Stimulated activated CD8-positive, alpha-beta memory T cell treated with anti-CD3 and anti-CD28 coated beads, Interleukin-12 subunit alpha, Interleukin-12 subunit beta, amount 100 ng/mL, for 1 hour (primary cell): ENCODE measurements at regions not wholly inside any gene's neighbourhood (a gene's known extent, or its start where the extent isn't known, plus 50 kb on each side); places are given as distances from the start of the nearest gene placed in this dataset.

ENCODE experiments used
- DNase-seq: peaks from one replicate; pipeline ENCODE4 v3.0.0-alpha.2; 2020; ENCODE audit warnings: low read depth

DNA sequence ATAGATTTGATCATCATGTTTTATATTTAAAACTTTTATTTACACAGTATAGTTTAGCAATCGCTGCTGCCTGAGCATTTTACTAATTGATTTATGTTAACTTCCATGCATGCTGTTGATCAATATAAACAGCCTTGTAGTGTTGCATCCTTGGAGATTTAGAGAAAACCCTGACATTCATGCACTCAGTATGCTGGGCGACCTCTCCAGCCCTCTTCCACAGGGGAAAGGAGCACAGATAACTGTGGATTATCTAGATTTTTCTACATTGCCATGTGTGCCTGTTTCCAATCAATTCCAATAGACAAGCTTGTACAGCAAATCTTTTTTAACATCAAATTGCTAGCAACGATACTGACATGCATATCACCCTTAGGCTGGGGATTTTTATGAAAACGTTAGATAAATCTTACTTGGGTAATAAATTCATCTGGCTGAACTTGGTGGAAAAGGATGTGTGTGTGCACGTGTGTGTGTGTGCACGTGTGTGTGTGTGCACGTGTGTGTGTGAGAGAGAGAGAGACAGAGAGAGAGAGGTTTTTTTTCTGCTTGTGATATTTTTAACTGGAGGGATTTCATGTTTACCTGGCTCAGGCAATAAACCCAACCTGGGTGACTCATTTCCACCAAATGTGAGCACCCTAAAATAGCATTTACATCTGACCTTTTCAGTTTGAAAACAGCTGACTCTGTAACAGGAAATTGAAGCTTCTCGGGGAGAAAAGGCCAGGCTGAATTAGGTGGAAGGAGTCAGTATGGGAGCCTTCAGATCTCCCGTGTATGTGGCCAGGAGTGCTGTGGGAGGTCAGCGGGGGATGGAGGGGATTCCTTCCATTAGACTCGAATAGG is 339.8 kb downstream of the PRDM2 start:
- DNase-seq: no peak

DNA sequence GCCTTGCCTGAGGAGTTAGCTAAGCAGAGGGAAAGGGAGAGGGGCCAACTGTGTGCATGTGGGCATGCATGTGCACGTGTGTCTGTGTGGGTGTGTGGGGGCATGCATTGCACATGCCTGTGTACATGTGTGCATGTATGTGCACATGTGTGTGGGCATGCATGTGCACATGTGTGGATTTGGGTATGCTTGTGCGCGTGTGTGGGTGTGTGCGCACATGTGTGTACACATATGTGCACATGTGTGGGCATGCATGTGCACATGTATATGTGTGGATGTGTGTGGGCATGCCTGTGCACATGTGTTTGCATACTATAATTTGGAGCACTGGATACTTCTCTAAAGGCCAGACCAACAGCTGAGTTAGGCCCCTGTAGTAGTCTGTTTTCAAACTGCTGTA is 350.0 kb downstream of the PRDM2 start:
- DNase-seq: no peak

DNA sequence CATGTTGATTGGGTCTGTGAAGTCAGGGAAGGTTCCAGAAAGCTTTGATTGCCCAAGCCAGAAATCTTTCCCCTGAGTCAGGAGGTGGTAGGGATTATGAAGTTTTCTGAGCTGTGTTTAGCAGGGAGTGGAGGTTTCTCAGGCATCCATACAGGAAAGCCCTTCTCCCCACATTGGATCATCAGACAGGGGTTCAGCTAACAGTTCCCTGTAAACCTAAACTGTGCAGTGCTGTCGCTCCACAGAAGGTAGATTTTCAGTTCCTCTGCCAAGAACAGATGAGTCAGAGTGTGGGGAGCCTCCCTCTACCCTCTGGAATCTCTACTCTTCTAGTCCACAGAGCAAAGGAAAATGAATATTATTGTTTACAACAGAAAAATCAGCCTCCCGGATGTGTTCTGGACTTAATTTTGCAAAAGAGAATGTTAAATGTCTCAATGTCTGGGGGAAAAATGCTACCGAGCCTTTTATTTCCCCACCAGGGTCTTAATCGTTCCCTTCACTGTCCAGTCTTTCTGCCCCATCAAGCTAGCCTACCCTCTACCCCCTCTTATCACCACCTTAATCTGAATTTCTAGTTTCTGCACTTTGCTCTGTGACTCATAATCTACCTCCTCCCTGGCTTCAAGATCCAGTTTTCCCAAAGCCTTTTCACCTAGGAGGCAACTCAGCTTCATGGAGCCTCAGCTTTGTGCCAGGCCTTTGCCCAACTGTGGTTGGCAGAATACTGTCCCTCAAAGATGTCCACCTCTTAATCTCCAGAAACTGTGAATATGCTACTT is 355.6 kb downstream of the PRDM2 start:
- no peak for DNase-seq

DNA sequence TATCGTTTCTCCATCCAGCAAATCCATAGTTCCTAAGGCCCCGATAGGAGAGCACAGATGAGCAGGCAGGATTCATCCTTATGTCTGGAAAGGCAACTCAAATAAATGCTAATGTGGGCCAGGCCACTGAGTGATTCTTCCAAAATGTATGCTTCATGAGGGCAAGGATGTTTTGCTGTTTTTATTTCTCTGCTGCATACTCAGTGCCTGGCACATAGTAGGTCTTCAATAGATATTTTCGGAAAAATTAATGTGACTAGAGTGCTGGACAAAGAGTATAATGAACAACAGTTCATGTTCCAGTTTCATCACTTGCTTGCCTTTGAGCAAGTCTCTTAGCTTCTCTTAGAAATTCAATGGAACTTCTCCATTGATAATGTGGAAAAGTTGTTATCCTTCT is 357.7 kb downstream of the PRDM2 start:
- DNase-seq: no peak

DNA sequence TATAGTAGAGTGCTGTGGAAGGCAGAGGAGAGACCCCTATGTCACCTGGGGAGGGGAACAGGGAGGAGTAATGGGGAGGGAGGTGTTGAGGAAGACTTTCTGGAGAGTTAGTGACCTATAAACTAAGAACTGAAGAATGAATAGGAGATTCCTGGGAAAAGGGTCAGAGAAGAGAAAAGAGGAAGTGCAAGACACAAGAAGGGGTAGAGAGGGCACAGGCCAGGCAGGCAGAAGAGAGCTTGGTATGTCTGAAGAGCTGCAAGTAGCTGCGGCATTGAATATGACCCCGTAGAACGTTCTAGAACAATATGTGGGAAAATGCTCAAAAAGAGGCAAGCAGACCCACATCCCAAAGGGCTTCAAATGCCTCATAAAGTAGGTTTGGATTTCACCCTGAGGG is 361.2 kb downstream of the PRDM2 start:
- DNase-seq: no peak

DNA sequence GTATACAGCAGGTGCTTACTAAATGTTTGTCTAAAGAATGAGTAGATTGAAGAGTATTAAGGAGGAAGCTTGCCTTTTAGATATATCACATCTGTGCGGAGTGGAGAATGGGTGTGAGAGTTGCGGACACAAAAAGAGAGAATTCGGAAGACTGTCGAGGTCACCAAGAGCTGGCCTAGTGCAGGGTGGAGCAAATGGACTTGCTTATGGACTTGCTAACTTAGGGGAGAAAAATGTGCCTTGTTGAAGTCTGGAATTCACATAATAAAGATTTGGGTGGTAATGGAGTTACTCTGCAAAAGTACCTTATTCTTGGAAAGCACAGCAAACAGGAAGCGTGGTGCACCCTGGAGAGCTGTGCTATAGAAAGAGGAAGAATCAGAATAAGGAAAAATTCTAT is 361.7 kb downstream of the PRDM2 start:
- no peak for DNase-seq

DNA sequence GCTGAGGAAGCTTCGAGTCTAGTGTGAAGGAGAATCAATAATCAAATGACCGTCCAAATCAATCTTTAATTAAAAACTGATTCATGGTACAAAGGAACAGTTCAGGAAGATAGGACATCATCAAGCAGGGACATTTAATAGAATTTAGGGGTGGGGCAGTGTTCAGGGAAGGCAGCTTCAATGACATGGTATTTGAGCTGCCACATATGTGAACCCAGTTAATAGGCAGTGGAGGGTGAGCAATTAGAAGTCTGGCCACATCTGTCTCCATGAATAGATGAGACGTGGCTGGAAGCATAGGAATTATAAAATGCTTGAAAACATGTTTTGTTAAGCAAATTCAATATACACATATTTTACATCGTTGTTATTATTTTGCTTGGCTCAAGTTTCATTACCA is 362.7 kb downstream of the PRDM2 start:
- no peak for DNase-seq

DNA sequence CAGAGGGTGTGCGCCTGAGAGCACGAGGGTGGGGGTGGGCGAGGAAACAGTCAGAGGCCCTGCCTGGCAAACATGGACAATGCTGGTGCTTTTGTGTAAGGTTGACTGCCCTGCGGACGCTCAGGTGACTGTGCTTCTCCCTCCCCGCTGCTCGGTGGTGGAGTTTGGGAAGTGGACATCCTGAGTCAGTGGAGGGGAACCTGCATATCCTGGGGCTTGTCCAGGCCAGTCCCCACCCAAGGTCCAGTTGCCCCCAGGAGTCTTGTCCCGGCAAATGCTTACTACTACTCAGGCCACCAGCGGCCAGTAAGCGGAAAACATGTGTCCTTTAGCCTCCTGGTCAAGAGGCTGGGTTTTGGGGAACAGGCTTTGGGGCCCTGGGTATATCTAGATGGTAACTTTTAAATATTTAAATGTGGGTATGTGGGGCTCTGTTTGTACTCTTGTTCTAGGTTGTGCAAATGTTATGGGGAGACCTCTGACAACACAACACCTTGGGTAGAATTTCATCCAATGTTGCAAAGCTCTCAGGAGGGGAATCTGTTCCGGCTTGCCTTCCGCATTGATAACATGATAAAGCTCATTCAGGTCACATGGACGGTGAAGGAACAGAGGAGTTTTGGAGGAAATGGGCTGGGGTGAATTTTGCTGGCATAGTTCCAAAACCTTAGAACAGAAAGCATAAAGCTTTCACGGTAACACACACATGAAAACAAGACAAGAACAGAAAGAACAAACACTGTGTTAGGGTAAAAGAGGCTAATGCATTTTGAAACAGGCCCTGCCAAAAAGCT is 364.9 kb downstream of the PRDM2 start:
- no peak for DNase-seq

DNA sequence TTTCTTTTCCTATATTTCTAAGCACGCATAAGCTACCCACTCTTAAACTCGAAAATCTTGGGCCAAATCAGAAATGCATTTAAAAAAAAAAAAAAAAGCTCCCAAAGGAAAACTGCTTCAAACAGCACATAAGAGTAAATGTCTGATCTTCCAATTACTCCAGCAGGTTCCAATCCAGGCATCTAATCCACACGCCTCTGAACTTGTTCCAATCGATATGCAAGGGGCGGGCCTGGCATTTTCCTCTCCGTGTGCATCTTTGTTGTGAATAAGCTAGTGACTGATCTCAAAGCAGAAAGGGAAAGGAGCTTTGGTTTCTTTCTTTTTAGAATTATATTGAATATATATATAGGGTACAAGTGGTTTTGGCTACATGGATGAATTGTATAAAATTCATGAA is 365.5 kb downstream of the PRDM2 start:
- no peak for DNase-seq

DNA sequence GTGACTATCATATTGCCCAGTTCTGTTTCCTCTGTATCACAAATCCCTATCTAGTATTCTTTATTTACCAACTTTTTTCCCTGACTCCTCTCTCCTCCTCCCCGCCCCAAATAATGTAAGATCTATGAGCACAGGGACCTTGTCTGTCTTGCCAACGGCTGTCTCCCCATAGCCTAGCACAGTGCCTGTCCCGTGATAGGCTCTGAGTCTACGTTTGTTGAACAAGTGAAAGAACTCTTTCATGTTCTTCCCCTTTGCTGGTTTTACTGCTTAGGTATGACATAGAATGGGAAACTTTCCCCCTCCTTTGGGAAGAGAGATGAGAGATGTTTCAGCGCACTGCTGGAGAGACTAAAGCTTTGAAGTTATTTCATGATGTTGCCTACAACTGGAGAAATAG is 367.0 kb downstream of the PRDM2 start:
- no peak for DNase-seq

DNA sequence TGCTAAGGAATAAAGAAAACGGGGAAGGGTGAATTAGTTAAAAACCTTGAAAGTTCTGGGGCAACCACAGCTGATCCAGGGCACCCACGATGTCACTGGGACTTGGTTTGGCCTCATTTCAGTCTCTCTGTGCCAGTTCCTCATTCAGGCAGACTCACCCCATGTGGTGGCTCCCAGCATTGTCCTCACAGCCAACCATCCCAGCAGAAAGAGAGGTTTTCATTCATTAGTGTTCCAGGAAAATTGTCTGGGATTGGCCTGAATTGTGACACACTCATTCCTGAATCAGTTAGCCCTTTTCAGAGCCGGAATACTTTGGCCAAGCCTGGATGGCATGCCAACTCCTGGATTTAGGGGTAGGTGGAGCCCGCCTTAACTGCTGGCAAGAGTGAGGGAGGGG is 367.7 kb downstream of the PRDM2 start:
- no peak for DNase-seq

DNA sequence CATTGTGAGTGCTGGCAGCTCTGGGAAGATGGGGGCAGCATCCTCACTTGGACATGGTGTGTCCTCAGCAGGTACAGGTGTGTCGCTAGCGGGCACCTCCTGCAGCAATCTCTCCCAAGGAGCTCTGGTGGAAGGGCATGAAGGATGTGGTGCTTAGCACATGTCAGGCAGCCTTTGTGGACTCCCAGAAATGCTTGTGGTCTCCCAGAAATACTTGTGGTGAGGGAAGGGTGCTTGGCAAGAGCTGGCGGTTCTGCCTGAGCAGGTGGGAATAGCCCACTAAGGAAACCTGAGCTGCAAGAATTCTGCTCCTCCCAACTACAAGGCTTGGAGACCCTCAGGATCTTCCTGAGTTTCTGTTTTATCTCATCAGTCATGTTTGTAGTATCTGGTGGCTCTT is 371.6 kb downstream of the PRDM2 start:
- DNase-seq: no peak

DNA sequence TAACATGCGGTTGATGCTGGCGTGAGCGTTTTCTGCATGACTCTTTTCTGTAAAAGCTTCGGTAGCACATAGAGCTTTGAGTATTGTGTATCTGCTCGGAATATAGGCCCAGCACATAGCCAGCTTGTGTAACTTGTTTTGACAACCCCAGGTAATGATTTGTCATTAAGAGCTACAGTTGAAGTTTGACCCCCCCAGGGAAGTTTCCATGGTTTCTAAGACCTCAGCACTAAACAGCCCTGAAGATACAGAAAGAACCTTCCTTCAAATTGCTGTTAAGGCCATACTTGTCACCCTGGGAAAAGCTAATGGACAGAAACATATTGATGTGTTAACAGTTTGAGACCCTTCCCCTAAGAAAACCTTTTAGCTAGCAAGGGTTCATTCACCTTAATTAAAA is 380.7 kb downstream of the PRDM2 start:
- no peak for DNase-seq

DNA sequence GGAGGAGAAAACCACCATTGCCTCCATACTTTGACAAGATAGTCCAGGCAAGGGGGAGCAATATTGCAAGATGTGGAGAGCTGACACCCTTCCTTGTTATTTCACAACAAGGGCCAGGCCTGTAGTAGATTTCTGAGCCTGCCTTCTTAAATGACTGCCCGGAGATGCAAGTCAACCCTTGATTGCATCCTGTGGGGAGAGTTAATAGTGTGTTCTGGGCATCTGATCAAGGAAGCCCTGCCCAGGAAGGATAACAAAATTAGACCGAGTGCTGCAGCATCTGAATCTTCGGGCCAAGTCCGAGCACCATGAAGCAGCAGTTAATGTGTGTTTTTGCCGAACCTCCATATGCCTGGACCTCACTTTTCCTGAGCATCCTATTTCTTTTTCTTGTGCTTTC is 382.3 kb downstream of the PRDM2 start:
- DNase-seq: no peak

DNA sequence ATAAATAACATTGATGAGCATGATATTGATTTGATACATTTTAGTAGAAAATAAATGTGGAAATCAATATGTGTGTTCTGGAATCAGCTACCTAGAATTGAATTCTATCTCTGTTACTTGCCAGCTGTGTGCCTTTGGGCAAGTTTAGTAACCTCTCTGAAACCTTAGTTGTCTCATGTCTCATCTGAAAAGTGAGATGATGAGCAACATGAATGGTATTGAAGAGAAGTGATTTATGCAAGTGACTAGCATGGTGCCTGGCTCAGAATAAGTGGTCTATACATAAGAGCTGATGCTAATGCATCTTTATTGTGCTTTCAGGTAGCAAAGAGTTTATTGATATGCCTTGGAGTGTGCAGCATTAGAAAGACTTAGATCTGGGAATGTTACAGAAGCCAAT is 383.3 kb downstream of the PRDM2 start:
- no peak for DNase-seq

DNA sequence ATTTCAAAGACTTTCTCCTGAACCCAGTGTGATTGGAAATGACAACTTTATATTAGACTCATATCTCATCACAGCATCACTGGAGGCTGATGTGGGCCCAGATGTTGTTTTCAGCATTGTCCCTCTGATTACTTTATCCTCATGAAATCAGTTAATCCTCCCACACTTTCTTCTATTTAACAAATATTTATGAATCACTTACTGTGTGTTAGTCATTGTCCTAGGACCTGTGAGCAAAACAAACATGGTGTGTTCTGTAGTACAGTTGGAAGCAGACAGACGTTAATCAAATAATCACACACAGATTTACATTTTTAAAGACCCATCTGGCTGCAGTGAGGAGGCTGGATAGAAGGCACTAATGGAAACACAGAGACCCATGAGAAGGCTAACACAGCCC is 383.7 kb downstream of the PRDM2 start:
- no peak for DNase-seq

DNA sequence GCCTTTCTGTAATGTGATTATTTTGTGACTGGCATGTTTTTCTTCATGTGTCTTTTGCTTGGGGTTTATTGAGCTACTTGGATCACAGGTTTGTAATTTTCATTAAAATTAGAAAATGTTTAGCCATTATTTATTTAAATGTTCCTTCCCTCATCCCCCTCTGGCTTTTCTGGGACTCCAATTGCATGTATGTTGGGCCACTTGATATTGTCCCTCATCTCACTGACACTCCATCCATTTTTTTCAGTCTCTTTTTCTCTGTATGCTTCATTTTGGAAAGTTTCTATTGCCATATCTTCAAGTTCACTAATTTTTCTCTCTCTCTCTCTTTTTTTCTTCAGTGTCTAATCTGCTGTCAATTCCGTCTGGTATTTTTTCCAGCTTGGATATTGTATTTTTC is 390.1 kb downstream of the PRDM2 start:
- DNase-seq: no peak

DNA sequence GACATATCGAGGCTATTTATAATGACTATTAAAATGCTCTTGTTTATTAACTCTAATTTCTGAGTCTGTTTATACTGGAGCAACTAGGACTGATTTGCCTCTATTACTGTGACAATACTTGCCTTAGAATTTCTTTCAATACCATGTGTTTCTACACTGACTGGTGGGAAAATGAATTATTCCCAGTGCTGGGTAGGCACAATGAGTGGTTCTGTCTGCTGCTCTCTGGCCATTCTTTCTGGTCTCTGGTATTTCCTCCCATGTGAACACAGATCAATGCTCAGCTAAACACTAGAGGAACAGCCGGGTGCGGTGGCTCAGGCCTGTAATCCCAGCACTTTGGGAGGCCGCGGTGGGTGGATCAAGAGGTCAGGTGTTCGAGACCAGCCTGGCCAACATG is 390.5 kb downstream of the PRDM2 start:
- no peak for DNase-seq

DNA sequence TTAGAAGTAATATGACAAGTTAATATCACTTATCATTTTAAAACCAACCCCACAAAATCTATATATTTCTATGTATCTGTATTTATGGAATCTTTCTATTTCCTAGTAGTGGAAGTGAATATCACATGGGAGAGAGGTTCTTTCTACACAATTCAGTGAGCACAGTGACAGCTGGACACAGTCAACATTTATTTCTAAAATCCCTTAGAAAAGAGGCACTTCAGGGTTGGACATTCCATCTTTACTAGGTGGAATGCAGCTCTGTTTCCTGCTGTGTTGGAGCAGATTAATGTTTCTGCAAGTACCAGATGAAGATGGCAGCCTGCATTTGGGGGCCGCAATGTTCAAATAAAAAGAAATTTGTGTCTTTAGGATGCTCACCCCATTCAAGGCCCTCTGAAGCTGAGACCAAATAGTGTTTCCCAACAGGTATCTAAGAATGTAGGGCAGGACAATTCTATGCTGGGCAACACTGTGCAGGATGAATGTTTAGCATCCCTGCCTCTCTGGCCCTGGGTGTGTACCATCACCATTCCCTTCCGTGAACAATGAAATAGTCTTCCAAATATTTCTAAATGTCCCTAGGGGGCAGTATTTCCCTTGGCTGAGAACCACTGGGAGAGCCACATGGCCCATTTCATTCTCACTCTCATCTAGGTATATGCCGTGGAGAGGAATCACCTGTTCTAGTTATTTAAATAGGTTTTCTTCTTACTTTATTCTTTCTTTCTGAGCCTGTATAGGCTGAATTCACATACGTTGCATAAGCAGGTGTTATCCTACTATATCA is 394.8 kb downstream of the PRDM2 start:
- no peak for DNase-seq

DNA sequence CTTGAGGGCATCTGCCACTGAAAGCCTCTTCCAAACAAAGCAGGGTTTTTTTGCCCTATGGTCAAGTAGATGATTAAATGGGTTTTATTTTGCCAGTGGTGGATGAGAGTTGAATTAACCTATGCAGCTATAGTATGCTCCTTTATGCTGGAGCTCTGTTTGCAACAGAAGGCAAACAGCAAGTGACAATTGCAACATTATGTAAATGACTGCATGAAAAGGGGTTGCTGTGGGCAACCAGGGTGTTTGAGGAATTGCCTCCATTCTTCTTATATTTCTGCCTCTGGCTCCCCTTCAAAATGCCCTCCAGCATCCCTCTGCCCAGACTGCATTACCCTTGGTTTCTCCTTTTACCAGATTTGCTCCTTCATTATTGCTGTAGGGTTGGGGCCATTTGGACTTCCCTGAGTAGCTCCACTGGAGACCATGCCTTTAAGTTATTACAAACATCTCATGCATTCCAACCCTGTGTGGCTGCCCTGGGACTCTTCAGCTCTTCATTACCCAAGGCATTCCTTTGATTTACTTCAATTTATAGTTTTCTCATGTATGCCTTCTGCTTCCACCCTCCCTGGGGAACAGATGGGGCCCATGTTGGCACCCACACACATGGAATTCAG is 398.4 kb downstream of the PRDM2 start:
- DNase-seq: no peak

DNA sequence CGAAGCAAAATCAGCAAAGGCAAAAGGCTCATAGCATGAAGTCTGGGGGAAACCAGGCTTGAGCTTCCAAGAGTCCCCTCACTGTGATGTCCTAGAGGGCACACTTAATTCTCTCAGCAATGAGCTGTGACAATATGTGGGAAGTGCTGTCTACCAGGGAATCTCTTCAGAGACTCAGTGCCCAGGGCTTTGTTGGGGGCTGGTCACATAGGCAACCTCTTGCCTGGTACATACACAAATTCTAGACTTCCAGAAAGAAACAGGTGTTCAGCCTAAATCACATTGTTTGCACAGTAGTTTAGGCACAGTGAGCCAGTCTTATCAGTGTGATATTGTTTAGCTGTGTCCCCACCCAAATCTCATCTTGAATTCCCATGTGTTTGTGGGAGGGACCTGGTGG is 400.5 kb downstream of the PRDM2 start:
- DNase-seq: no peak

DNA sequence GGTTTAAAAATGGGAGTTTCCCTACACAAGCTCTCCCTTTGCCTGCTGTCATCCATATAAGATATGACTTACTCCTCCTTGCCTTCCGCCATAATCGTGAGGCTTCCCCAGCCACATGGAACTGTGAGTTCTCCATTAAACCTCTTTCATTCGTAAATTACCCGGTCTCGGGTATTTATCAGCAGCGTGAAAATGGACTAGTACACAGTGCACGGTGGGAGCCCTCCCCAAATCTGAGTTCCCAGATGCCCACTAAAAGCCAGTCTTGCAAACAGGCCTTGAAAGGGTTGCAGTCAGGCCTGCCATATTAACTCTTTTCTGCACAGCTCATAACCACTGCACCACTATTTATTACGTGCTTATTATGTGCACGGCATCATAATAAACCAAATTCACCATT is 400.9 kb downstream of the PRDM2 start:
- no peak for DNase-seq
